CD14-positive monocyte (primary cell): ENCODE measurements at regions not wholly inside any gene's neighbourhood (a gene's known extent, or its start where the extent isn't known, plus 50 kb on each side); places are given as distances from the start of the nearest gene placed in this dataset.

Source experiments
- DNase-seq, 3 donors: peaks; one replicate each; pipeline ENCODE4 v3.0.0-alpha.2; 2011 to 2022
- H2AFZ ChIP-seq: 2 replicates; pipeline ENCODE4 v1.6.0; 2012; ENCODE audit warnings: mild to moderate bottlenecking, low read depth, low read length, inconsistent platforms; ENCODE audit not compliant: insufficient read depth, poor library complexity, severe bottlenecking
- H3K27ac ChIP-seq, 2 donors: 1 replicate in 1 of 2; 2 replicates in 1 of 2; pipeline ENCODE4 v1.5.1; 2012 to 2013; ENCODE audit warnings: low read length in 2 of 2, control low read depth in 1 of 2, inconsistent platforms in 1 of 2, low read depth in 1 of 2, mild to moderate bottlenecking in 1 of 2
- H3K27me3 ChIP-seq, 2 donors: one replicate each; pipeline versions ENCODE4 v1.6.0 to v1.6.1; 2011 to 2013; ENCODE audit warnings: low read length in 2 of 2; ENCODE audit not compliant: control insufficient read depth in 2 of 2, insufficient read depth in 2 of 2
- H3K36me3 ChIP-seq, 2 donors: replicated peaks in 1 of 2; 1 replicate in 1 of 2; 2 replicates in 1 of 2; pipeline versions ENCODE4 v1.5.1 to v1.6.1; 2012 to 2013; ENCODE audit warnings: low read length in 2 of 2, control low read depth in 1 of 2, inconsistent platforms in 1 of 2, mild to moderate bottlenecking in 1 of 2; ENCODE audit not compliant: insufficient read depth in 2 of 2, control insufficient read depth in 1 of 2
- H3K4me1 ChIP-seq, 2 donors: 1 replicate in 1 of 2; 2 replicates in 1 of 2; pipeline versions ENCODE4 v1.5.1 to v1.6.1; 2012 to 2013; ENCODE audit warnings: low read length in 2 of 2, control low read depth in 1 of 2, inconsistent platforms in 1 of 2, mild to moderate bottlenecking in 1 of 2, moderate library complexity in 1 of 2; ENCODE audit not compliant: insufficient read depth in 2 of 2, control insufficient read depth in 1 of 2
- H3K4me2 ChIP-seq: replicated peaks from 2 replicates; pipeline ENCODE3; 2012; ENCODE audit warnings: low read length, moderate library complexity, mild to moderate bottlenecking; ENCODE audit not compliant: poor library complexity, severe bottlenecking; ENCODE audit errors: extremely low read depth
- H3K4me3 ChIP-seq, 3 experiments: fragments of 200-600 bp in 1 of 3; sonication (generic) in 1 of 3; replicated peaks in 1 of 3; 1 replicate in 2 of 3; 2 replicates in 1 of 3; pipeline ENCODE4 v1.5.1; 2011 to 2013; ENCODE audit warnings: low read length in 3 of 3, mild to moderate bottlenecking in 3 of 3, control low read depth in 2 of 3, low read depth in 2 of 3, inconsistent platforms in 1 of 3, moderate library complexity in 1 of 3
- H3K79me2 ChIP-seq: 2 replicates; pipeline ENCODE4 v1.6.0; 2012; ENCODE audit warnings: mild to moderate bottlenecking, control low read depth, inconsistent platforms, low read length, moderate library complexity; ENCODE audit not compliant: insufficient read depth
- H3K9ac ChIP-seq: 2 replicates; pipeline ENCODE4 v1.6.0; 2017; ENCODE audit warnings: low read length, mild to moderate bottlenecking; ENCODE audit not compliant: insufficient read depth, poor library complexity, severe bottlenecking
- H3K9me3 ChIP-seq, 2 donors: replicated peaks in 1 of 2; 1 replicate in 1 of 2; 2 replicates in 1 of 2; pipeline versions ENCODE4 v1.5.1 to v1.6.1; 2012 to 2013; ENCODE audit warnings: low read length in 2 of 2, control low read depth in 1 of 2; ENCODE audit not compliant: control insufficient read depth in 1 of 2, insufficient read depth in 1 of 2
- H4K20me1 ChIP-seq: 2 replicates; pipeline ENCODE4 v1.6.0; 2012; ENCODE audit warnings: mild to moderate bottlenecking, low read length, control low read depth, moderate library complexity; ENCODE audit not compliant: insufficient read depth
- H3K27ac Mint-ChIP-seq, 7 donors: one replicate each; pipeline ENCODE4 v1.8.0; 2020; ENCODE audit warnings: mild to moderate bottlenecking in 7 of 7, mixed read lengths in 7 of 7, moderate library complexity in 6 of 7, inconsistent platforms in 2 of 7
- H3K27me3 Mint-ChIP-seq, 3 donors: one replicate each; pipeline ENCODE4 v1.8.0; 2021 to 2022; ENCODE audit warnings: low read depth in 3 of 3, mild to moderate bottlenecking in 3 of 3, mixed read lengths in 3 of 3, moderate library complexity in 3 of 3, inconsistent platforms in 1 of 3
- H3K36me3 Mint-ChIP-seq, 2 donors: one replicate each; pipeline ENCODE4 v1.8.0; 2020; ENCODE audit warnings: mixed read lengths in 2 of 2, inconsistent platforms in 1 of 2, mild to moderate bottlenecking in 1 of 2
- H3K4me1 Mint-ChIP-seq: one replicate; pipeline ENCODE4 v1.8.0; 2020; ENCODE audit warnings: mild to moderate bottlenecking, mixed read lengths
- H3K4me3 Mint-ChIP-seq, 2 donors: one replicate each; pipeline ENCODE4 v1.8.0; 2020; ENCODE audit warnings: mild to moderate bottlenecking in 2 of 2, mixed read lengths in 2 of 2, moderate library complexity in 1 of 2
- H3K9me3 Mint-ChIP-seq, 7 donors: one replicate each; pipeline ENCODE4 v1.8.0; 2020 to 2022; ENCODE audit warnings: mixed read lengths in 7 of 7, mild to moderate bottlenecking in 6 of 7, moderate library complexity in 6 of 7, inconsistent platforms in 2 of 7
- CTCF ChIP-seq: fragments of 200-600 bp; IDR thresholded peaks from one replicate; pipeline ENCODE4 v1.8.0; 2022; ENCODE audit warnings: antibody characterized with exemption, mild to moderate bottlenecking
- WGBS: methylation state at CpG from one replicate; pipeline ENCODE4 v1.1.5; 2013; ENCODE audit warnings: missing lambda C conversion rate; ENCODE audit not compliant: insufficient coverage; 5-methylcytosine and 5-hydroxymethylcytosine counted together
- intact Hi-C, 2 donors: fragments of 100-400 bp; cut with micrococcal nuclease; formaldehyde crosslinking; loops; one replicate each; pipeline versions ENCODE4 v1.15.0 to v1.15.1; 2023

- H3K4me1 ChIP-seq, result no peaks in the 10 kb centered on the region
- H3K9ac ChIP-seq, result no peak overlapping the region
- H3K9me3 ChIP-seq, result no peaks in the 10 kb centered on the region
- Mint-ChIP-seq H3K27me3 (peaks cover 0 to 2% (median 0%) of the 10 kb centered on the region in 3 donors), H3K4me3 (no peak overlapping the region), H3K4me1 (no peaks in the 10 kb centered on the region), H3K36me3 (no peaks in the 10 kb centered on the region), H3K9me3 (peaks cover 0 to 4% (median 0%) of the 10 kb centered on the region in 7 donors), H3K27ac (no peak overlapping the region)
- no peak overlapping the region for H2AFZ ChIP-seq
- no peak overlapping the region for H3K4me2 ChIP-seq
- no CpG with 5 or more reads among the region's 1 CpG for WGBS
- TF ChIP-seq CTCF, result no peak
- H3K4me3 ChIP-seq, result no peak overlapping the region
- H4K20me1 ChIP-seq, result no peaks in the 10 kb centered on the region
- no peak for DNase-seq
- no peaks in the 10 kb centered on the region for H3K27me3 ChIP-seq
- no peaks in the 10 kb centered on the region for H3K36me3 ChIP-seq
- intact Hi-C loops, result no loop called here
- no peaks in the 10 kb centered on the region for H3K79me2 ChIP-seq
- no peak overlapping the region for H3K27ac ChIP-seq
Measured at GRCh38 chr9:115283395-115283794, 165.4 kb upstream of the TNC start.

GRCh38 chr9:115285836-115286235 lies 167.9 kb upstream of the TNC start:
- Histone ChIP-seq H4K20me1 (no peaks in the 10 kb centered on the region), H2AFZ (no peak overlapping the region), H3K36me3 (no peaks in the 10 kb centered on the region), H3K27me3 (no peaks in the 10 kb centered on the region), H3K4me3 (no peak overlapping the region), H3K4me1 (no peaks in the 10 kb centered on the region), H3K9ac (no peak overlapping the region), H3K27ac (no peak overlapping the region), H3K79me2 (no peaks in the 10 kb centered on the region), H3K4me2 (no peak overlapping the region), H3K9me3 (no peaks in the 10 kb centered on the region)
- Mint-ChIP-seq H3K4me1 (no peaks in the 10 kb centered on the region), H3K4me3 (no peak overlapping the region), H3K27ac (no peak overlapping the region), H3K36me3 (no peaks in the 10 kb centered on the region), H3K9me3 (peaks cover 0 to 4% (median 0%) of the 10 kb centered on the region in 7 donors), H3K27me3 (peaks cover 0 to 2% (median 0%) of the 10 kb centered on the region in 3 donors)
- no peak for TF ChIP-seq CTCF
- intact Hi-C loops, result no loop called here
- no peak for DNase-seq
